ENCODE measurements at regions not wholly inside any gene's neighbourhood (a gene's known extent, or its start where the extent isn't known, plus 50 kb on each side); places are given as distances from the start of the nearest gene placed in this dataset.

DNA sequence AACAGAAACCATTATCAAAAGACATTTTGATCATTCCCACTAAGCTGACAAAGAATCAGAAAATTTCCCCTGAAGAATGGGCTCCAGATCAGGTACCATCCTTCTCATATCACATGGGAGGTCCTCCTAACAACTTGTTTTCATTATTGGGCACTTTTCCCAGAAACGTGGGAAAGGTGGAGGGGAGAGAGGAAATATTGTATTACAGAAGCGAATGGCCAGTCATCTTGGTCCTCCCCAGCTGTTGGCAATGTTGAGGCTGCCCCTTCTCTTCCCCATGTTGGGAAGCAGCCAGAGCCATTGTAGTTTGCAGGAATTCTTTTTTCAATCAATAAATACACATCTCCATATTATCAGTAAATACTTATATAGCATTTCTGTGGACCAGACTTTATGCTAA, 126.2 kb upstream of the ZNF608 start:
- POLR2A ChIA-PET = no interaction called here
- CTCF ChIA-PET = interaction anchor here (1.2 to 1.6 kb wide), 3 partner anchors 9 to 22 kb away, joined by 6 read pairs; no protein-coding TSS in a partner anchor
- TF ChIP-seq, protein P1, sequence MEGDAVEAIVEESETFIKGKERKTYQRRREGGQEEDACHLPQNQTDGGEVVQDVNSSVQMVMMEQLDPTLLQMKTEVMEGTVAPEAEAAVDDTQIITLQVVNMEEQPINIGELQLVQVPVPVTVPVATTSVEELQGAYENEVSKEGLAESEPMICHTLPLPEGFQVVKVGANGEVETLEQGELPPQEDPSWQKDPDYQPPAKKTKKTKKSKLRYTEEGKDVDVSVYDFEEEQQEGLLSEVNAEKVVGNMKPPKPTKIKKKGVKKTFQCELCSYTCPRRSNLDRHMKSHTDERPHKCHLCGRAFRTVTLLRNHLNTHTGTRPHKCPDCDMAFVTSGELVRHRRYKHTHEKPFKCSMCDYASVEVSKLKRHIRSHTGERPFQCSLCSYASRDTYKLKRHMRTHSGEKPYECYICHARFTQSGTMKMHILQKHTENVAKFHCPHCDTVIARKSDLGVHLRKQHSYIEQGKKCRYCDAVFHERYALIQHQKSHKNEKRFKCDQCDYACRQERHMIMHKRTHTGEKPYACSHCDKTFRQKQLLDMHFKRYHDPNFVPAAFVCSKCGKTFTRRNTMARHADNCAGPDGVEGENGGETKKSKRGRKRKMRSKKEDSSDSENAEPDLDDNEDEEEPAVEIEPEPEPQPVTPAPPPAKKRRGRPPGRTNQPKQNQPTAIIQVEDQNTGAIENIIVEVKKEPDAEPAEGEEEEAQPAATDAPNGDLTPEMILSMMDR (IDR thresholded peaks at IDR 0.05; ENCODE audit: control extremely low read depth, extremely low read depth, low read depth, missing control alignments) = no peak
- no peak for DNase-seq (ENCODE audit: extremely low spot score)

DNA sequence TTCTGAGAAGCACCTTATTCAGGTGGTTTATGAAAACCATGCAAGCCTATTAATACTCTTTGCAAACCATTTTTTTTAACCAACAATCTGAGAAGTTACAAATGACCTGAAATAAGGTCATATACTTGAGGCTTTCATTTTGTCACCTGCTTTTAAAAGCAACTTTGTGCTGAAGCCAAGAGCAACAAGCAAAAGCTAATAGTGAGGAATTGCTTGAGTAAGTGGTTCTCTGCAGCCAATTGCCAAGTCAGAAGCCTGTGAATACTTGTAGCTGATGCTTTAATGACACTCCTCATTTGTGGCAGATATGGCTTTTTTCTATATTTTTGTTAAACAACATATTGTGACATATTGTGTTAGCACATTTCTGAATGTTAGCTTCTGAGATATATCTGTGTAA, 126.7 kb upstream of the ZNF608 start:
- POLR2A ChIA-PET = no interaction called here
- DNase-seq (ENCODE audit: extremely low spot score) = no peak
- TF ChIP-seq, protein P1 (IDR thresholded peaks at IDR 0.05; ENCODE audit: control extremely low read depth, extremely low read depth, low read depth, missing control alignments) = no peak
- CTCF ChIA-PET = no interaction called here

DNA sequence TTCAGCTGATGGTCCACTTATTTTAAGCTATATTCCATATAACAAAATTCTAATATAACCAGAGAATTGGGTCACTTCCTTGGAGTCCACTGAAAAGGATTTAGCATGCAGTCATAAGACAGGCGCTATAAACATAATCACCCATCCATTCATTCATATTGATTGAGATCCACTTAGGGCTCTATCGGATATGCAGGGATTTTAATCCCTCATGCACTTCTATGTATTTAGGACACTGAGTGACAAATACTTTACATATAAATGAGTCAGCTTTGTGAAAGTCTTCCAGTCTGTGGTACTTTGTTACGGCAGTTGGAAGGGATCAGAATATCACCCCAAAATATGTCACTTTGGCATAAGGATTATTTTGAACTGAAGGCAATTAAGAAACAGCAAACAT, 127.3 kb upstream of the ZNF608 start:
- CTCF ChIA-PET = no interaction called here
- POLR2A ChIA-PET = no interaction called here
- no peak for DNase-seq (ENCODE audit: extremely low spot score)
- TF ChIP-seq, protein P1 (IDR thresholded peaks at IDR 0.05; ENCODE audit: control extremely low read depth, extremely low read depth, low read depth, missing control alignments) = no peak

DNA sequence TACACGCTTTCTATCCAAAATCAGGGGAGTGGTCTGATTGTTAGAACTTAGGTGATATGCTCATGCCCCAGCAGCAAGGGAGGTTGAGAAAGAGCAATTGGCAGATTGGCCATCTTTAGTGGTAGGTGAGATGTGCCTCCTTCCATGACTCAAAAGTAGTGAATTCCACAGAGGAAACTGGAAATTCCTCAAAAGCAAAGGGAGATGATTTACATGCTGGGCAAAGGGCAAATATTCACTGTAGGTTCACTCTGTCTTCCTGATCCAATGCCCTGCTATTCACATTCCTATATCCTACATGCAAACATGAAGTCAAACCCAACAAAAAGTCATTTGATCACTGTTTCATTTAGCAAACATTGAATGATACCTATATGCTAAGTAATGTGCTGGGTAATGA, 130.1 kb upstream of the ZNF608 start:
- ChIA-PET CTCF (interaction anchor here (2.2 kb wide), 1 partner anchor 12 kb away, joined by 8 read pairs; no protein-coding TSS in a partner anchor), POLR2A (no interaction called here)
- TF ChIP-seq, protein P1 (IDR thresholded peaks at IDR 0.05; ENCODE audit: control extremely low read depth, extremely low read depth, low read depth, missing control alignments) = no peak
- no peak for DNase-seq (ENCODE audit: extremely low spot score)

DNA sequence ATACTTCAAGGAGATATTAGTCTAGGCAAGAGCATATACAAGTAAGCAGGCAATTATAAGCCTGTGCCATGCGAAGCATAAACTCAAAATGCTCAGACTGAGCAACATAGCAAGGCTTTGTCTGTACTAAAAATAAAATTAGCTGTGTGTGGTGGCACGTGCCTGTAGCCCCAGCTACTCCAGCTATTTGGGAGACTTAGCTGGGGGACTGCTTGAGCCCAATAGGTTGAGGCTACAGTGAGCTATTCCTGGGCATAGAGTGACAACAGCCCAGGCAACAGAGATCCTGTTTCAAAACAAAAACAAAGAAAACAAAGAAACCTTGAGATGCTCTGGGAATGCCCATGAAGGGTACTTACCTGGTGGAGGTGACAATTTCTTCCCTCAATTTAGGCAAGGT, 130.5 kb upstream of the ZNF608 start:
- no peak for DNase-seq (ENCODE audit: extremely low spot score)
- TF ChIP-seq, protein P1 (IDR thresholded peaks at IDR 0.05; ENCODE audit: control extremely low read depth, extremely low read depth, low read depth, missing control alignments) = no peak
- ChIA-PET CTCF (interaction anchor here (2.2 kb wide), 1 partner anchor 12 kb away, joined by 8 read pairs; no protein-coding TSS in a partner anchor), POLR2A (no interaction called here)

DNA sequence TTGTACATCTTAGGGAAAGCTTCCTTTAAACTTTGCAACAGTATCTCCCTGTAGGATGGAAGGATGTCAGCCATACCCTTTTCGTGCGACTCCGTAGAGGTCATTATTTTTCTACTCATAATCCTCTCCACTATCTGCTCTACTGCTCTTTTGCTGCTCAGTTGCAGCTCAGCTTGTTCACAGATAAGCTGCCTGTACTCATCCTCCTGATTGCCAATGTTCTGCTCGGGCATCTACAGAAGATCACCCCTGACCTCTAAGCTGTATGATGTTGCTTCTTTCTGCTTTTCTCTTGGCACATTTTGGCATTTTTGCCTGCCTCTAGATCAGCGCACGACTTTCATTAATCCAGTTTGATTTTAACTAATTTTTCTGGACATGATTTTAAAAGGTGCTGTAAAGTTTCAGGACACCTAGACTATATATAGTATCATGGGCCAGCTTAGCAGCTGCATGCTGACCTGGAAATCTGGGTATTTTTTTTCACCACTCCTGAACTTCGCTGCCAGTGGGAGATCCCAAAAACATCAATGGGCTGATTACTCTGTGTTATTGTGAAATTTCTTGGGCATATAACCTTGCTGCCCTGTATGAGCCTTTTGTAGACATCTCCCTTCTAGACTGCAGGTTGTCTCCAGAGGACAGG, 131.2 kb upstream of the ZNF608 start:
- ChIA-PET CTCF (interaction anchor here (1.1 to 2.2 kb wide), 3 partner anchors 11 to 28 kb away, joined by 3 to 8 read pairs (median 3); no protein-coding TSS in a partner anchor), POLR2A (no interaction called here)
- TF ChIP-seq, protein P1 (IDR thresholded peaks at IDR 0.05; ENCODE audit: control extremely low read depth, extremely low read depth, low read depth, missing control alignments) = no peak
- DNase-seq (ENCODE audit: extremely low spot score) = no peak

All from GM10248 (cell line).